Stimulated activated CD4-positive, alpha-beta T cell treated with anti-CD3 and anti-CD28 coated beads, Interleukin-1b, Interleukin-23, amount 100 ng/mL, for 1 hour (primary cell): ENCODE measurements at regions not wholly inside any gene's neighbourhood (a gene's known extent, or its start where the extent isn't known, plus 50 kb on each side); places are given as distances from the start of the nearest gene placed in this dataset.

ENCODE experiments used
- DNase-seq, 2 donors: peaks; one replicate each; pipeline ENCODE4 v3.0.0-alpha.2; 2020; ENCODE audit warnings: low read depth in 2 of 2

GRCh38 chr1:165073185-165074007 is 283.1 kb downstream of the LMX1A start:
- no peak for DNase-seq

GRCh38 chr1:165070675-165071074 is 285.8 kb downstream of the LMX1A start:
- DNase-seq = no peak

- DNase-seq = no peak
Measured at GRCh38 chr1:165069829-165070228, 286.7 kb downstream of the LMX1A start.

GRCh38 chr1:165068741-165069140 is 287.8 kb downstream of the LMX1A start:
- no peak for DNase-seq

GRCh38 chr1:165067829-165068228 is 288.7 kb downstream of the LMX1A start:
- DNase-seq = no peak

GRCh38 chr1:165063181-165063965 is 293.1 kb downstream of the LMX1A start:
- no peak for DNase-seq

- no peak for DNase-seq
Measured at GRCh38 chr1:165062346-165062745, 294.2 kb downstream of the LMX1A start.

- no peak for DNase-seq
Measured at GRCh38 chr1:165060285-165060793, 296.2 kb downstream of the LMX1A start.

- no peak for DNase-seq
Measured at GRCh38 chr1:165057956-165058355, 298.6 kb downstream of the LMX1A start.

- no peak for DNase-seq
Measured at GRCh38 chr1:165056914-165057313, 299.6 kb downstream of the LMX1A start.

GRCh38 chr1:165055581-165055980 is 300.9 kb downstream of the LMX1A start:
- DNase-seq = no peak

GRCh38 chr1:165054627-165055026 is 301.9 kb downstream of the LMX1A start:
- no peak for DNase-seq

GRCh38 chr1:165053351-165053750 is 303.2 kb downstream of the LMX1A start:
- DNase-seq = no peak

- DNase-seq = no peak
Measured at GRCh38 chr1:165052936-165053335, 303.6 kb downstream of the LMX1A start.

GRCh38 chr1:165052431-165052830 is 304.1 kb downstream of the LMX1A start:
- no peak for DNase-seq

GRCh38 chr1:165050246-165050645 is 306.3 kb downstream of the LMX1A start:
- no peak for DNase-seq

- no peak for DNase-seq
Measured at GRCh38 chr1:165047994-165048393, 308.5 kb downstream of the LMX1A start.

- no peak for DNase-seq
Measured at GRCh38 chr1:165045902-165046301, 310.6 kb downstream of the LMX1A start.

- DNase-seq = no peak
Measured at GRCh38 chr1:165040641-165041040, 315.9 kb downstream of the LMX1A start.

GRCh38 chr1:165039996-165040395 is 316.5 kb downstream of the LMX1A start:
- no peak for DNase-seq

GRCh38 chr1:165036403-165036802 is 320.1 kb downstream of the LMX1A start:
- no peak for DNase-seq

- DNase-seq = no peak
Measured at GRCh38 chr1:165034136-165034809, 322.2 kb downstream of the LMX1A start.
